ENCODE measurements at regions not wholly inside any gene's neighbourhood (a gene's known extent, or its start where the extent isn't known, plus 50 kb on each side); places are given as distances from the start of the nearest gene placed in this dataset.

DNA sequence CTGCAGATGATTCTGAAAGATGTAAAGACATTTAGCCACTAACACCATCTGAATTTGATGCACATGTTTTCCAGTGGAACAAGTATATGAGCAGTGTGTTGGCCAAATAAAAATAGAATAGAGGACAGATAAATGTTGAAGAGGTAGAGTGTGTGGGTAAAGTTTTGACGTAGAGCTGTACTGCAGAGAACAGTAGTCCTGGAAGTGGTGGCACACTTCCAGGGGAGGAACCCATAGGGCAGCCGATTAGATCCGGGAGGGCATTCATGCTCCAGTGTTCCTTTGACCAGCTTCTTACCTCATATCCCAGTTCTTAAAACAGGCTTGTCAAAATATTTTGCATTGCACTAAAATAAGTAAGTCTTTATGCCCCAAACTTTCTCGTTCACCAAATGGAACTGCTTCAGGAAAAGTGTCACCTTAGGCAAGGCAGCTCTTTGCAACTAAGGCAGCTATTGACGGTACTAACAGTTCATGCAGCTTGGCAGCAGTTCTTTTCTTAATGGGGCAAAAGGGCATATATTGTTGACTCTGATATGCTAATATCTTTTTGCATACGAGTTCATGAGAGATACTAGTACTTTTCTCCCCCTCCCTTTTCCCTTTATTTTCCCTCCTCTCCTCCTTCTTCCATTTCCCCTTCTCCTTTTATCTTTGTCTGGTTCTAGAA is 429.3 kb upstream of the AZI2 start:
- TF ChIP-seq, protein P1, sequence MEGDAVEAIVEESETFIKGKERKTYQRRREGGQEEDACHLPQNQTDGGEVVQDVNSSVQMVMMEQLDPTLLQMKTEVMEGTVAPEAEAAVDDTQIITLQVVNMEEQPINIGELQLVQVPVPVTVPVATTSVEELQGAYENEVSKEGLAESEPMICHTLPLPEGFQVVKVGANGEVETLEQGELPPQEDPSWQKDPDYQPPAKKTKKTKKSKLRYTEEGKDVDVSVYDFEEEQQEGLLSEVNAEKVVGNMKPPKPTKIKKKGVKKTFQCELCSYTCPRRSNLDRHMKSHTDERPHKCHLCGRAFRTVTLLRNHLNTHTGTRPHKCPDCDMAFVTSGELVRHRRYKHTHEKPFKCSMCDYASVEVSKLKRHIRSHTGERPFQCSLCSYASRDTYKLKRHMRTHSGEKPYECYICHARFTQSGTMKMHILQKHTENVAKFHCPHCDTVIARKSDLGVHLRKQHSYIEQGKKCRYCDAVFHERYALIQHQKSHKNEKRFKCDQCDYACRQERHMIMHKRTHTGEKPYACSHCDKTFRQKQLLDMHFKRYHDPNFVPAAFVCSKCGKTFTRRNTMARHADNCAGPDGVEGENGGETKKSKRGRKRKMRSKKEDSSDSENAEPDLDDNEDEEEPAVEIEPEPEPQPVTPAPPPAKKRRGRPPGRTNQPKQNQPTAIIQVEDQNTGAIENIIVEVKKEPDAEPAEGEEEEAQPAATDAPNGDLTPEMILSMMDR (IDR thresholded peaks at IDR 0.05): no peak

DNA sequence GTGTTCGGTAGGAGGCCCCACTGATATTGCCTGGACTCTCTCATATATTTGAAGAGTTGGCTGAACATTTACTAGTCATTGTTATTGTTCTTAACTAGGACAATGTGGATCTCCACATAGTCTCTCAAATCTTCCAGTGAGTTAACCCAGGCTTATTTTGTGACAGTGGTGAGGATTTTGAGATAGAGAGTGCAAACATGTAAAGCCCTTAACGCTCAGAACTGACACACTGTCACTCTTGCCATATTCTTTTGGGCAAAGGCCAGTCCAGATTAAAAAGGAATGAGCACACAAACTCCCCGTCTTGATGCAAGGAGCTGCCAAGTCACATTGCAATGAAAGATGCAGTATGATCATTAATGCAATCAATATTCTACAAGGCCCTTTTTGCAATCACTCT is 431.9 kb upstream of the AZI2 start:
- no peaks in the 10 kb centered on the region for H4K20me1 ChIP-seq (ENCODE audit: insufficient read depth, low read length)
- WGBS (ENCODE audit: insufficient coverage): no CpG with 5 or more reads among the region's 3 CpGs
- Mint-ChIP-seq H3K27ac (no peak overlapping the region), H3K4me1 (no peaks in the 10 kb centered on the region), H3K4me3 (no peak overlapping the region), H3K9me3 (peaks cover 0 to 16% (median 2%) of the 10 kb centered on the region in 7 donors), H3K36me3 (no peaks in the 10 kb centered on the region), H3K27me3 (ENCODE audit: low read depth in 3 of 3) (no peaks in the 10 kb centered on the region)
- H2AFZ ChIP-seq (ENCODE audit: insufficient read depth, low read depth, low read length, poor library complexity, severe bottlenecking): no peak overlapping the region
- peaks cover 4 to 9% of the 10 kb centered on the region in 2 donors for H3K9me3 ChIP-seq (replicated peaks in 1 of 2; ENCODE audit: control insufficient read depth in 1 of 2, insufficient read depth in 1 of 2, low read length in 2 of 2)
- DNase-seq: no peak
- H3K27ac ChIP-seq (ENCODE audit: low read depth in 1 of 2, low read length in 2 of 2): no peak overlapping the region
- intact Hi-C loops (cut with micrococcal nuclease): no loop called here
- no peaks in the 10 kb centered on the region for H3K36me3 ChIP-seq (replicated peaks in 1 of 2; ENCODE audit: control insufficient read depth in 1 of 2, insufficient read depth in 2 of 2, low read length in 2 of 2)
- H3K4me3 ChIP-seq (replicated peaks in 1 of 3; ENCODE audit: low read depth in 2 of 3, low read length in 3 of 3): no peak overlapping the region
- TF ChIP-seq, protein P1 (IDR thresholded peaks at IDR 0.05): no peak
- H3K79me2 ChIP-seq (ENCODE audit: insufficient read depth, low read length): no peaks in the 10 kb centered on the region
- no peak overlapping the region for H3K4me2 ChIP-seq (replicated peaks; ENCODE audit: extremely low read depth, low read length, poor library complexity, severe bottlenecking)
- H3K4me1 ChIP-seq (ENCODE audit: control insufficient read depth in 1 of 2, insufficient read depth in 2 of 2, low read length in 2 of 2): no peaks in the 10 kb centered on the region
- H3K27me3 ChIP-seq (ENCODE audit: control insufficient read depth in 2 of 2, insufficient read depth in 2 of 2, low read length in 2 of 2): no peaks in the 10 kb centered on the region
- no peak overlapping the region for H3K9ac ChIP-seq (ENCODE audit: insufficient read depth, low read length, poor library complexity, severe bottlenecking)

More for the DNA sequence above, 429.3 kb upstream of the AZI2 start:
- H3K27ac ChIP-seq (ENCODE audit: low read depth in 1 of 2, low read length in 2 of 2): no peak overlapping the region
- Mint-ChIP-seq H3K4me3 (no peak overlapping the region), H3K27ac (no peak overlapping the region), H3K27me3 (ENCODE audit: low read depth in 3 of 3) (no peaks in the 10 kb centered on the region), H3K4me1 (no peaks in the 10 kb centered on the region), H3K36me3 (no peaks in the 10 kb centered on the region), H3K9me3 (peaks cover 1 to 13% (median 6%) of the 10 kb centered on the region in 7 donors)
- no peaks in the 10 kb centered on the region for H3K79me2 ChIP-seq (ENCODE audit: insufficient read depth, low read length)
- H4K20me1 ChIP-seq (ENCODE audit: insufficient read depth, low read length): no peaks in the 10 kb centered on the region
- DNase-seq: no peak
- no peaks in the 10 kb centered on the region for H3K4me1 ChIP-seq (ENCODE audit: control insufficient read depth in 1 of 2, insufficient read depth in 2 of 2, low read length in 2 of 2)
- H3K9me3 ChIP-seq (replicated peaks in 1 of 2; ENCODE audit: control insufficient read depth in 1 of 2, insufficient read depth in 1 of 2, low read length in 2 of 2): peaks cover 1 to 11% of the 10 kb centered on the region in 2 donors
- H3K27me3 ChIP-seq (ENCODE audit: control insufficient read depth in 2 of 2, insufficient read depth in 2 of 2, low read length in 2 of 2): no peaks in the 10 kb centered on the region
- intact Hi-C loops (cut with micrococcal nuclease): no loop called here
- no peak overlapping the region for H2AFZ ChIP-seq (ENCODE audit: insufficient read depth, low read depth, low read length, poor library complexity, severe bottlenecking)
- no peak overlapping the region for H3K9ac ChIP-seq (ENCODE audit: insufficient read depth, low read length, poor library complexity, severe bottlenecking)
- H3K36me3 ChIP-seq (replicated peaks in 1 of 2; ENCODE audit: control insufficient read depth in 1 of 2, insufficient read depth in 2 of 2, low read length in 2 of 2): no peaks in the 10 kb centered on the region
- H3K4me2 ChIP-seq (replicated peaks; ENCODE audit: extremely low read depth, low read length, poor library complexity, severe bottlenecking): no peak overlapping the region
- WGBS (ENCODE audit: insufficient coverage): 84% methylated on average over 3 of the region's 6 CpGs
- H3K4me3 ChIP-seq (replicated peaks in 1 of 3; ENCODE audit: low read depth in 2 of 3, low read length in 3 of 3): no peak overlapping the region

All from CD14-positive monocyte (primary cell).